ENCODE measurements at regions not wholly inside any gene's neighbourhood (a gene's known extent, or its start where the extent isn't known, plus 50 kb on each side); places are given as distances from the start of the nearest gene placed in this dataset.
A peak's percentile ranks its signal among the peaks of the same experiment; 100 is the strongest.

- no peak for DNase-seq
These were observed 94.7 kb downstream of the SIK1 start for GRCh38 chr21:43331962-43332828.

GRCh38 chr21:43331111-43331961 lies 95.6 kb downstream of the SIK1 start:
- DNase-seq: no peak

- no peak for DNase-seq
These were observed 96.5 kb downstream of the SIK1 start for GRCh38 chr21:43330306-43330881.

- DNase-seq: no peak
These were observed 97.1 kb downstream of the SIK1 start for GRCh38 chr21:43329711-43330269.

- DNase-seq: no peak
These were observed 97.8 kb downstream of the SIK1 start for GRCh38 chr21:43328958-43329691.

GRCh38 chr21:43328185-43328957 lies 98.6 kb downstream of the SIK1 start:
- no peak for DNase-seq

- DNase-seq: peak; percentile 5
These were observed 100.8 kb downstream of the SIK1 start for GRCh38 chr21:43325968-43326715.

- DNase-seq: no peak
These were observed 101.9 kb downstream of the SIK1 start for GRCh38 chr21:43325036-43325435.

- DNase-seq: no peak
These were observed 102.3 kb downstream of the SIK1 start for GRCh38 chr21:43324596-43324995.

- no peak for DNase-seq
These were observed 103.5 kb downstream of the SIK1 start for GRCh38 chr21:43323244-43324005.

- DNase-seq: no peak
These were observed 104.1 kb downstream of the SIK1 start for GRCh38 chr21:43322805-43323204.

GRCh38 chr21:43322311-43322710 lies 104.6 kb downstream of the SIK1 start:
- no peak for DNase-seq

- no peak for DNase-seq
These were observed 105.3 kb downstream of the SIK1 start for GRCh38 chr21:43321611-43322010.

GRCh38 chr21:43321111-43321510 lies 105.8 kb downstream of the SIK1 start:
- DNase-seq: no peak

- no peak for DNase-seq
These were observed 106.4 kb downstream of the SIK1 start for GRCh38 chr21:43320526-43320925.

- no peak for DNase-seq
These were observed 107.8 kb downstream of the SIK1 start for GRCh38 chr21:43318841-43319781.

GRCh38 chr21:43318368-43318767 lies 108.6 kb downstream of the SIK1 start:
- DNase-seq: no peak

GRCh38 chr21:43317959-43318358 lies 109.0 kb downstream of the SIK1 start:
- no peak for DNase-seq

- no peak for DNase-seq
These were observed 109.6 kb downstream of the SIK1 start for GRCh38 chr21:43317254-43317748.
